ENCODE measurements at regions not wholly inside any gene's neighbourhood (a gene's known extent, or its start where the extent isn't known, plus 50 kb on each side); places are given as distances from the start of the nearest gene placed in this dataset.

- DNase-seq (ENCODE audit: low spot score) (no peak), ATAC-seq (ENCODE audit: low FRiP score) (no peak)
- TF ChIP-seq, protein P1, sequence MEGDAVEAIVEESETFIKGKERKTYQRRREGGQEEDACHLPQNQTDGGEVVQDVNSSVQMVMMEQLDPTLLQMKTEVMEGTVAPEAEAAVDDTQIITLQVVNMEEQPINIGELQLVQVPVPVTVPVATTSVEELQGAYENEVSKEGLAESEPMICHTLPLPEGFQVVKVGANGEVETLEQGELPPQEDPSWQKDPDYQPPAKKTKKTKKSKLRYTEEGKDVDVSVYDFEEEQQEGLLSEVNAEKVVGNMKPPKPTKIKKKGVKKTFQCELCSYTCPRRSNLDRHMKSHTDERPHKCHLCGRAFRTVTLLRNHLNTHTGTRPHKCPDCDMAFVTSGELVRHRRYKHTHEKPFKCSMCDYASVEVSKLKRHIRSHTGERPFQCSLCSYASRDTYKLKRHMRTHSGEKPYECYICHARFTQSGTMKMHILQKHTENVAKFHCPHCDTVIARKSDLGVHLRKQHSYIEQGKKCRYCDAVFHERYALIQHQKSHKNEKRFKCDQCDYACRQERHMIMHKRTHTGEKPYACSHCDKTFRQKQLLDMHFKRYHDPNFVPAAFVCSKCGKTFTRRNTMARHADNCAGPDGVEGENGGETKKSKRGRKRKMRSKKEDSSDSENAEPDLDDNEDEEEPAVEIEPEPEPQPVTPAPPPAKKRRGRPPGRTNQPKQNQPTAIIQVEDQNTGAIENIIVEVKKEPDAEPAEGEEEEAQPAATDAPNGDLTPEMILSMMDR (IDR thresholded peaks at IDR 0.05) = no peak
These were observed 1162.2 kb upstream of the GJE1 start for GRCh38 chr6:140970485-140970884.

- no peak for DNase-seq (ENCODE audit: low spot score)
- TF ChIP-seq, protein P1 (IDR thresholded peaks at IDR 0.05) = no peak
- ATAC-seq (ENCODE audit: low FRiP score) = no peak
These were observed 1164.7 kb upstream of the GJE1 start for GRCh38 chr6:140968062-140968461.

- ATAC-seq (ENCODE audit: low FRiP score) (no peak), DNase-seq (ENCODE audit: low spot score) (no peak)
- TF ChIP-seq, protein P1 (IDR thresholded peaks at IDR 0.05) = no peak
These were observed 1166.0 kb upstream of the GJE1 start for GRCh38 chr6:140966676-140967075.

DNA sequence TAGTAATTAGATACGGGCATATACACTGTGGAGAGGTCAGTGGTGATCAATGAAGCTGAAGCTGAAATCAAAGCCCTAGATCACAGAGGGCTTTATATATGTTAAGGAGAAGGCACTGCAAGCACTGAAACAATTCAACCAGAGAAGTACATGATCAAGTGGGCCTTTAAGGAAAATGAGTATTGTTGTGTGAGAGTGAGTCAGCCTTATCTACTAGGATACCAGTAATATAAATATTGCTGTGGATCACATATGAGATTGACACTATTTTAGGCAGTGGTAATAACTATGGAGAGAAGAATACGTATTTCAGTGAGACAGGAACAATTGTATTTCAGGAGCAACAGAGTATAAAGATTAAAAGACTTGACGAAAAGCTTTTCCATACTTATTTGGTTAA, 1172.2 kb upstream of the GJE1 start:
- TF ChIP-seq, protein P1 (IDR thresholded peaks at IDR 0.05) = no peak

GRCh38 chr6:140957386-140957785, 1175.3 kb upstream of the GJE1 start:
- TF ChIP-seq, protein P1 (IDR thresholded peaks at IDR 0.05) = no peak
- no peak for ATAC-seq (ENCODE audit: low FRiP score)

More for the DNA sequence above, 1172.2 kb upstream of the GJE1 start:
- no peak for ATAC-seq (ENCODE audit: low FRiP score)
- DNase-seq (ENCODE audit: low spot score) = no peak

GRCh38 chr6:140956571-140957369, 1176.0 kb upstream of the GJE1 start:
- ATAC-seq (ENCODE audit: low FRiP score) = no peak
- TF ChIP-seq, protein P1 (IDR thresholded peaks at IDR 0.05) = no peak

More at GRCh38 chr6:140957386-140957785, 1175.3 kb upstream of the GJE1 start:
- DNase-seq (ENCODE audit: low spot score) = no peak

More at GRCh38 chr6:140956571-140957369, 1176.0 kb upstream of the GJE1 start:
- DNase-seq (ENCODE audit: low spot score) = no peak
